ENCODE measurements at regions not wholly inside any gene's neighbourhood (a gene's known extent, or its start where the extent isn't known, plus 50 kb on each side); places are given as distances from the start of the nearest gene placed in this dataset.

GRCh38 chr7:97495487-97495886 lies 236.4 kb upstream of the TAC1 start:
- TF ChIP-seq CTCF (conservative IDR thresholded peaks at IDR 0.05) (no peak), EZH2 (IDR thresholded peaks at IDR 0.05; ENCODE audit: low read depth) (no peak)
